NCI-H82 (cell line): ENCODE measurements at regions not wholly inside any gene's neighbourhood (a gene's known extent, or its start where the extent isn't known, plus 50 kb on each side); places are given as distances from the start of the nearest gene placed in this dataset.
"Not testable (repeated sequence)": the region's sequence is repeated elsewhere in the genome, so short reads cannot be mapped to it uniquely, and the experiment has no call there.

Source experiments
- DNase-seq: peaks from one replicate; lab custom pipeline; 2025; lab: John Stamatoyannopoulos, UW

DNA sequence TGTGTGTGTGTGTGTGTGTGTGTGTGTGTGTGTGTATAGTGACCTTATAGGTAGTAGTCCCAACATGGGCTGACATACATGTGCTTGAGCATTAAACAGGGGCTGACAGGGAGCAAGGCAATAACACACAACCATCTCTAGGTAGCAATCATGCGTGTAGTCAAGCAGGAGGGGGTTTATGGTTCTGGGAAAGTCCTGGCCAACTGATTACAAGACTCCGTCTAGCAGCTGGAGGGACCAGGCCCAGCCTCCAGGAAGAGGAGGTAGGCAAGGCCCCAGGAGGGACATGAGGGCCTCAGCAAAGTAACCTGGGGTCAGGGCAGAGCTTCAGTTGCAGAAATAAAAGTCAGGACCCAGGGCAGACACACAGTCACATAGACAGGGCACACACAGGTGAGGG is 60.6 kb upstream of the E2F3 start:
- no peak for DNase-seq

DNA sequence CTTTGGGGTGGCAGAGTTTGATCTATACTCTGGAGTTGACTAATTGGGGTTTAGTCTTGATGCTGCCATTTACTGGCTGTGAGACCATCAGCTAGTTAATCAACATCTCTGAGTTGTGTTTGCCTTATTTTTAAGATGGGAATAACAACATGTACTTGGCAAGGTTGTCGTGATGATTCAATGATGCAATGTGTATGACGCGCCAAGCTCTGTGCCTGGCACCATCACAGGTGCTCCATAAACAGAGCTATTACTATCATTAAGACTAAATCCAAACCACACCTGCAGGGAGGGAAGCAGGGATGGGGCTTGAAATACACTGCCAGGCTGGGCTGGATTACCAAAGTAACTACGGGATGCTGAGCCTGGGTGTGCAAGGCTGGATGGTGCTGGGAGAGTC is 60.1 kb upstream of the E2F3 start:
- no peak for DNase-seq

DNA sequence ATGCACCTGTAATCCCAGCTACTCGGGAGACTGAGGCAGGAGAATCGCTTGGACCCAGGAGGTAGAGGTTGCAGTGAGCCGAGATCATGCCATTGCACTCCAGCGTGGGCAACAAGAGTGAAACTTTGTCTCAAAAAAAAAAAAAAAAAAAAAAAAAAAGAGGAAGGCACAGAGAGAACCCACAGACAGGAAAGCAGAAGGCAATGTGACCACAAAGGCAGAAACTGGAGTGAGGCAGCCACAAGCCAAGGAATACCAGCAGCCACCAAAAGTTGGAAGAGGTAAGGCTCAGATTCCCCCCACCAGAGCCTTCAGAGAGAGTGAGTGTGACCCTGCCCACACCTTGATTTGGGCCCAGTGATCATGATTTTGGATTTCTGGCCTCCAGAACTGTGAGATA is 54.7 kb upstream of the E2F3 start:
- DNase-seq = not testable (repeated sequence)

DNA sequence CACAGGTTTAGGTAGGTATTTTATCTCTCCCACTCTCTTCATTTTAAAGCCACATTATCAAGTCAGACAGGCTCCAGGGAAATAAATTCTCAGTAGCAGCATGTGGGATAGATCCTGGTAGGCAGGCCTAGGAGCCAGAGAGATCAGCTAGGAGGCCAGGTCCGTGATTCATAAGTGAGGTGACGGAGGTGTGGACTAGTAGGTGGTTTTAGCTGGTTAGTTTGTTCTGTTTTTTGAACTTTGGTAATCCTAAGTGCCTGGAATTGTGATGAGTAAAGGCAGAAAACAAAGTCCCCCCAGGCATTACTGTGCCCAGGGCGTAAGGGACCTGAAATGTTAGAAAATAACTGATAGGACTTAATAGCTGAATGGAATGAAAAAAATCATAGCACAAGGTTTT is 53.6 kb upstream of the E2F3 start:
- no peak for DNase-seq

DNA sequence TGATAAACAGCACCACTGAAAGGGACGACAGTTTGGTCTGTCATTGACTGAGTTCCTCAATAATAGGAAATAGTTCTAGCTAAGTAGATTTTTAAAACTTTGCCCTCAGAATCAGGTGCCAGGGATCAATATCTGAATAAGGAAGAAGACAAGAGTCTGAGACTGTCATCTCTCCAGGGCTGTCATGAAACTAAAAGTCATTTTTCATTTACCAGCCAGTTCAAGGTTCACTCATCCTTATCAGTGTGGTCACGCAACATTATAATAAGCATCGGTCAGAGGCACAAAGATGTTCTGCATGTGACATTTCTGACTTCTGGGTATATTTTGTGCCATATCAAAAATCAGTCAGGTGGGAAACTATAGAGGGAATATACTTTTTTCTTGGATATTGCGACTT is 52.5 kb upstream of the E2F3 start:
- no peak for DNase-seq

DNA sequence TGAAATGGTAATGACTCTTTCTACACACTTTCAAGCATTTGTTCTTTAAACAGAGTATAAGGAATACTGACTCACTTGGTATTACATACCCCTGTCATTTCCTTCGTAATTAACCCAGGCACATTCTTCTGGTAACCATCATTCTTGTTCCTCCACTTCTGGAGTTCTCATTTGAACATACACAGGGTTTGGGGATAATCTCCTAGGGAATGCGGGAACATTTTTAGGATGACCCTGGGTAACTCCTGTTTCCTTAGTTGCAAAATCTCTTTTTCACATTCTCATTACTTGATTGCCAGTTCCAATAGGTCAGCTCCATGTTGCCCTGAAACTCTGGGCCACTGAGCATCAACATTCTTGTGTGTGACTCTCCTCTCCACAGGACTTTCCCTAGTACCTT is 51.5 kb upstream of the E2F3 start:
- DNase-seq = no peak

DNA sequence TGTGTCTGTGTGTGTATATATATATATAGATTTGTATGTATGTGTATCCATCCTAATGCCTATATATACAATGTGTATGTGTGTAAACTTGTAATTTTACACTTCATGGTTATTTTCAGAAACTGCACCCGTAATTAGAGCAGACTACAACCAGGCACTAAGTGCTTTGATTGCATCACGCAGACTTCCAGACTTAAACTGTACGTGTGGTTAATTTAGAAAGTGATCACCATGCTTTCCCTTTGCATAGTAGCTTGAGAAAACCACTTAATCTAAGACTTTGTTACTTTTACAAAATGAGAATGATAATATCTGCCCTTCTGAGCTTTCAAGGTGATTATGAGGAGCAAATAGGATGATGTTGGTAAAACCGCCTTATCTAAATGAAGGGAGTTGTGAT is 50.1 kb upstream of the E2F3 start:
- no peak for DNase-seq
